Endothelial cell of umbilical vein (primary cell): ENCODE measurements at regions not wholly inside any gene's neighbourhood (a gene's known extent, or its start where the extent isn't known, plus 50 kb on each side); places are given as distances from the start of the nearest gene placed in this dataset.

Experiments
- BruUV-seq: library from RNA; stranded (reverse); fragments of 400-500 nt; replicated peaks from 2 replicates; lab custom pipeline; 2021; lab: Mats Ljungman, UMichigan
- CTCF ChIA-PET: fragments of 300-600, 350-600 bp; sonication (Branson Sonifier 250); formaldehyde crosslinking; loops from one replicate; lab custom pipeline; 2021; ENCODE audit warnings: antibody characterized with exemption, inconsistent platforms; lab: Charles Lee
- POLR2A ChIA-PET: fragments of 300-600, 350-600 bp; sonication (Branson Sonifier 250); formaldehyde crosslinking; loops from one replicate; lab custom pipeline; 2021; ENCODE audit warnings: antibody characterized with exemption, inconsistent platforms; lab: Charles Lee
- DNase-seq: peaks from one replicate; pipeline ENCODE4 v3.0.0-alpha.2; 2011; ENCODE audit warnings: low read depth, low spot score
- FAIRE-seq: peaks from 2 replicates; lab custom pipeline; 2011; peaks lifted over from hg19 to GRCh38; lab: Jason Lieb, UNC
- H2AFZ ChIP-seq: 2 replicates; pipeline ENCODE4 v1.6.0; 2012; ENCODE audit warnings: low read depth, low read length, control low read depth, inconsistent platforms
- H3K27ac ChIP-seq: 2 replicates; pipeline ENCODE4 v1.5.1; 2011; ENCODE audit warnings: low read depth, mild to moderate bottlenecking, control low read depth, low read length, moderate library complexity; ENCODE audit not compliant: insufficient read depth
- H3K27me3 ChIP-seq, 2 experiments: 2 replicates each; pipeline versions ENCODE4 v1.6.0 to v1.6.1; 2011; ENCODE audit warnings: low read length in 2 of 2, mixed read lengths in 1 of 2; ENCODE audit not compliant: control insufficient read depth in 2 of 2, insufficient read depth in 2 of 2
- H3K36me3 ChIP-seq, 2 experiments: 2 replicates in 1 of 2; 3 replicates in 1 of 2; pipeline ENCODE4 v1.5.1; 2011; ENCODE audit warnings: low read length in 2 of 2, mild to moderate bottlenecking in 1 of 2, moderate library complexity in 1 of 2; ENCODE audit not compliant: control insufficient read depth in 2 of 2, insufficient read depth in 2 of 2; ENCODE audit errors: extremely low read depth in 1 of 2
- H3K4me1 ChIP-seq: 3 replicates; pipeline ENCODE4 v1.5.1; 2011; ENCODE audit warnings: mild to moderate bottlenecking, low read length; ENCODE audit not compliant: control insufficient read depth, insufficient read depth; ENCODE audit errors: extremely low read depth
- H3K4me2 ChIP-seq: 2 replicates; pipeline ENCODE4 v1.6.1; 2011; ENCODE audit warnings: low read length, control low read depth, mixed read lengths; ENCODE audit not compliant: insufficient read depth
- H3K4me3 ChIP-seq, 3 experiments: fragments of 200-600 bp in 1 of 3; sonication (generic), shearing (Covaris generic) in 1 of 3; replicated peaks in 1 of 3; 2 replicates each; pipeline ENCODE4 v1.5.1; 2011 to 2016; ENCODE audit warnings: control low read depth in 3 of 3, low read length in 3 of 3, mild to moderate bottlenecking in 2 of 3, inconsistent platforms in 1 of 3, low read depth in 1 of 3, moderate library complexity in 1 of 3; ENCODE audit not compliant: insufficient read depth in 1 of 3
- H3K79me2 ChIP-seq: 2 replicates; pipeline ENCODE4 v1.6.0; 2012; ENCODE audit warnings: low read length, inconsistent platforms; ENCODE audit not compliant: control insufficient read depth, insufficient read depth
- H3K9ac ChIP-seq: replicated peaks from 2 replicates; pipeline ENCODE3; 2011; ENCODE audit warnings: low read length, control low read depth; ENCODE audit not compliant: insufficient read depth; ENCODE audit errors: extremely low read depth
- H3K9me1 ChIP-seq: replicated peaks from 3 replicates; pipeline ENCODE4 v1.6.0; 2011; ENCODE audit warnings: mild to moderate bottlenecking, low read length; ENCODE audit not compliant: control insufficient read depth, insufficient read depth; ENCODE audit errors: extremely low read depth
- H3K9me3 ChIP-seq: replicated peaks from 2 replicates; pipeline ENCODE4 v1.5.1; 2012; ENCODE audit warnings: low read length, inconsistent platforms; ENCODE audit not compliant: control insufficient read depth, insufficient read depth
- H4K20me1 ChIP-seq: replicated peaks from 2 replicates; pipeline ENCODE3; 2011; ENCODE audit warnings: mild to moderate bottlenecking, low read length; ENCODE audit not compliant: control insufficient read depth, insufficient read depth; ENCODE audit errors: extremely low read depth
- CTCF ChIP-seq, 2 donors: IDR thresholded peaks; 1 replicate in 1 of 2; 2 replicates in 1 of 2; pipeline ENCODE4 v1.5.1; 2011; ENCODE audit warnings: low read length in 2 of 2, mild to moderate bottlenecking in 2 of 2, moderate library complexity in 2 of 2, control low read depth in 1 of 2, inconsistent platforms in 1 of 2, low read depth in 1 of 2; ENCODE audit not compliant: insufficient read depth in 1 of 2; ENCODE audit errors: extremely low read depth in 1 of 2
- EZH2 ChIP-seq: IDR thresholded peaks from 2 replicates; pipeline ENCODE4 v1.6.1; 2012; ENCODE audit warnings: borderline replicate concordance, low read depth, mild to moderate bottlenecking, moderate library complexity, low read length, inconsistent platforms; ENCODE audit not compliant: severe bottlenecking
- FOS ChIP-seq: IDR thresholded peaks from 2 replicates; pipeline ENCODE4 v1.6.1; 2011; ENCODE audit warnings: mild to moderate bottlenecking, low read length, moderate library complexity, borderline replicate concordance; ENCODE audit not compliant: insufficient read depth
- GATA2 ChIP-seq: IDR thresholded peaks from 2 replicates; pipeline ENCODE4 v1.7.0; 2011; ENCODE audit warnings: low read depth, mild to moderate bottlenecking, moderate library complexity, mixed read lengths, low read length; ENCODE audit not compliant: insufficient read length, insufficient read depth
- JUN ChIP-seq: IDR thresholded peaks from 2 replicates; pipeline ENCODE4 v1.6.1; 2011; ENCODE audit warnings: borderline replicate concordance, low read depth; ENCODE audit not compliant: insufficient read length, insufficient read depth
- MAX ChIP-seq: IDR thresholded peaks from 2 replicates; pipeline ENCODE4 v1.6.1; 2011; ENCODE audit not compliant: insufficient read depth, insufficient read length
- MYC ChIP-seq: IDR thresholded peaks from one replicate; pipeline ENCODE4 v1.6.1; 2011; ENCODE audit warnings: mild to moderate bottlenecking, low read depth, low read length
- POLR2A ChIP-seq: IDR thresholded peaks from 2 replicates; pipeline ENCODE4 v1.6.1; 2012; ENCODE audit warnings: low read depth, mild to moderate bottlenecking, control low read depth, low read length
- POLR2AphosphoS5 ChIP-seq: IDR thresholded peaks from 2 replicates; pipeline ENCODE4 v1.6.1; 2012; ENCODE audit warnings: low read depth, mild to moderate bottlenecking, control low read depth, low read length, moderate library complexity; ENCODE audit not compliant: insufficient read depth
- dilution Hi-C: fragments of 300-500 bp; cut with MboI; formaldehyde crosslinking; loops from one replicate; pipeline ENCODE4 v1.15.0; 2019; ENCODE audit warnings: low sequenced_read_pairs; ENCODE audit not compliant: extremely low pct_ligation_motif_present
- intact Hi-C: fragments of 100-400 bp; cut with micrococcal nuclease; formaldehyde crosslinking; loops from one replicate; pipeline ENCODE4 v1.10.0; 2022

GRCh38 chr13:33723772-33724435, 94.0 kb upstream of the RFC3 start:
- Histone ChIP-seq H3K9me3 (no peaks in the 10 kb centered on the region), H3K36me3 (no peaks in the 10 kb centered on the region), H3K9ac (no peak overlapping the region), H2AFZ (no peak overlapping the region), H3K27ac (no peak overlapping the region), H3K4me2 (no peak overlapping the region), H3K79me2 (no peaks in the 10 kb centered on the region), H3K27me3 (no peaks in the 10 kb centered on the region), H4K20me1 (no peaks in the 10 kb centered on the region), H3K9me1 (no peaks in the 10 kb centered on the region), H3K4me1 (peaks cover 10% of the 10 kb centered on the region), H3K4me3 (no peak overlapping the region)
- ChIA-PET POLR2A (interaction anchor here (1.2 kb wide), 1 partner anchor 181 kb away, joined by 4 read pairs; no protein-coding TSS in a partner anchor), CTCF (interaction anchor here (1.0 to 4.6 kb wide), 12 partner anchors 15 to 1814 kb away, joined by 3 to 131 read pairs (median 5); partner anchors contain the start of gene PDS5B)
- FAIRE-seq (peak; percentile 82), DNase-seq (peak; percentile 85)
- dilution Hi-C loops (no loop called here), intact Hi-C loops (loop anchor here (1.0 to 10.0 kb wide), 11 partner anchors 47 to 1438 kb away; partner anchors contain the start of genes PDS5B and STARD13)
- no TSS peak for BruUV-seq
- TF ChIP-seq GATA2: no peak
- TF ChIP-seq MYC: no peak
- peak; percentile 62 to 70 for TF ChIP-seq CTCF (IDR thresholded peaks at IDR 0.05; ENCODE audit: extremely low read depth in 1 of 2, insufficient read depth in 1 of 2, low read depth in 1 of 2, low read length in 2 of 2)
- TF ChIP-seq EZH2: no peak

DNA sequence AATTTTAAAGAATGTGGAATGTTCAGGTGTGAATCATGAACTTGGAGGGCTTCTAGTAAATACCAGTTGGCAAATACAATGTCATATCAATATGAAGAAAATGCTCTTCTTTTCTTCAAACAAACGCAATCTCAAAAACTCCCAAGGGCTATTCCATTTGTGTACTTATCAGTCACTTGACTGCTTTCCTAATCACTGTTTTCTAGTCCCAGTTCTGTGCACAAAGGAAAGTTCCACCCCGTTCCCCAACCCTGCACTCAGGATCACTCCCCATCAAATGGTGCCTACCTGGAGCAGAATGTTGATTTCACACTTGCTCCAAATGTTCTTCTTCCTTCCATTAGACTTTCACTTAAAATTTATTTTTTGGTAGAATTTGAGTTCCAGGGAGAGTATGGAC, 92.6 kb upstream of the RFC3 start:
- DNase-seq (no peak), FAIRE-seq (no peak)
- Histone ChIP-seq H3K9me1 (no peaks in the 10 kb centered on the region), H3K4me1 (peaks cover 10% of the 10 kb centered on the region), H2AFZ (no peak overlapping the region), H3K9me3 (no peaks in the 10 kb centered on the region), H3K27me3 (no peaks in the 10 kb centered on the region), H3K4me3 (no peak overlapping the region), H3K27ac (no peak overlapping the region), H3K36me3 (no peaks in the 10 kb centered on the region), H3K4me2 (no peak overlapping the region), H3K9ac (no peak overlapping the region), H4K20me1 (no peaks in the 10 kb centered on the region), H3K79me2 (no peaks in the 10 kb centered on the region)
- intact Hi-C loops: loop anchor here (10.0 kb wide), 1 partner anchor 371 kb away; no protein-coding TSS in a partner anchor
- POLR2A ChIA-PET: no interaction called here
- CTCF ChIA-PET: interaction anchor here (1.6 to 4.6 kb wide), 4 partner anchors 180 to 1144 kb away, joined by 5 to 131 read pairs (median 9); no protein-coding TSS in a partner anchor
- dilution Hi-C loops: no loop called here
- TF ChIP-seq POLR2A: no peak
- no peak for TF ChIP-seq CTCF (IDR thresholded peaks at IDR 0.05; ENCODE audit: extremely low read depth in 1 of 2, insufficient read depth in 1 of 2, low read depth in 1 of 2, low read length in 2 of 2)
- TF ChIP-seq GATA2: no peak
- TF ChIP-seq FOS: no peak
- no peak for TF ChIP-seq MYC
- TF ChIP-seq MAX: no peak
- no peak for TF ChIP-seq JUN
- no peak for TF ChIP-seq POLR2AphosphoS5
- BruUV-seq: no TSS peak
